ENCODE measurements at regions not wholly inside any gene's neighbourhood (a gene's known extent, or its start where the extent isn't known, plus 50 kb on each side); places are given as distances from the start of the nearest gene placed in this dataset.

- TF ChIP-seq, protein P1, sequence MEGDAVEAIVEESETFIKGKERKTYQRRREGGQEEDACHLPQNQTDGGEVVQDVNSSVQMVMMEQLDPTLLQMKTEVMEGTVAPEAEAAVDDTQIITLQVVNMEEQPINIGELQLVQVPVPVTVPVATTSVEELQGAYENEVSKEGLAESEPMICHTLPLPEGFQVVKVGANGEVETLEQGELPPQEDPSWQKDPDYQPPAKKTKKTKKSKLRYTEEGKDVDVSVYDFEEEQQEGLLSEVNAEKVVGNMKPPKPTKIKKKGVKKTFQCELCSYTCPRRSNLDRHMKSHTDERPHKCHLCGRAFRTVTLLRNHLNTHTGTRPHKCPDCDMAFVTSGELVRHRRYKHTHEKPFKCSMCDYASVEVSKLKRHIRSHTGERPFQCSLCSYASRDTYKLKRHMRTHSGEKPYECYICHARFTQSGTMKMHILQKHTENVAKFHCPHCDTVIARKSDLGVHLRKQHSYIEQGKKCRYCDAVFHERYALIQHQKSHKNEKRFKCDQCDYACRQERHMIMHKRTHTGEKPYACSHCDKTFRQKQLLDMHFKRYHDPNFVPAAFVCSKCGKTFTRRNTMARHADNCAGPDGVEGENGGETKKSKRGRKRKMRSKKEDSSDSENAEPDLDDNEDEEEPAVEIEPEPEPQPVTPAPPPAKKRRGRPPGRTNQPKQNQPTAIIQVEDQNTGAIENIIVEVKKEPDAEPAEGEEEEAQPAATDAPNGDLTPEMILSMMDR (IDR thresholded peaks at IDR 0.05) = no peak
- TF ChIP-seq EZH2 (IDR thresholded peaks at IDR 0.05; ENCODE audit: borderline replicate concordance, insufficient read depth, low read depth, low read length, poor library complexity, severe bottlenecking) = no peak
Observed at GRCh38 chr10:108365541-108365940, 1201.0 kb upstream of the SORCS1 start.

All from B cell (primary cell).